OCI-LY7 (cell line): ENCODE measurements at regions not wholly inside any gene's neighbourhood (a gene's known extent, or its start where the extent isn't known, plus 50 kb on each side); places are given as distances from the start of the nearest gene placed in this dataset.

Experiments used
- EZH2phosphoT487 ChIP-seq: fragments of 200-600 bp; sonication (generic); IDR thresholded peaks from 2 replicates; pipeline ENCODE4 v1.6.1; 2018; ENCODE audit warnings: low read depth, borderline replicate concordance, mild to moderate bottlenecking, mixed run types, antibody characterized with exemption, low read length, moderate library complexity, mixed read lengths
- TF ChIP-seq, protein P1 (sequence below): fragments of 200-600 bp; sonication (generic); conservative IDR thresholded peaks from 2 replicates; pipeline ENCODE4 v1.5.1; 2014; ENCODE audit warnings: mild to moderate bottlenecking, antibody characterized with exemption, low read length, moderate library complexity, mixed read lengths

DNA sequence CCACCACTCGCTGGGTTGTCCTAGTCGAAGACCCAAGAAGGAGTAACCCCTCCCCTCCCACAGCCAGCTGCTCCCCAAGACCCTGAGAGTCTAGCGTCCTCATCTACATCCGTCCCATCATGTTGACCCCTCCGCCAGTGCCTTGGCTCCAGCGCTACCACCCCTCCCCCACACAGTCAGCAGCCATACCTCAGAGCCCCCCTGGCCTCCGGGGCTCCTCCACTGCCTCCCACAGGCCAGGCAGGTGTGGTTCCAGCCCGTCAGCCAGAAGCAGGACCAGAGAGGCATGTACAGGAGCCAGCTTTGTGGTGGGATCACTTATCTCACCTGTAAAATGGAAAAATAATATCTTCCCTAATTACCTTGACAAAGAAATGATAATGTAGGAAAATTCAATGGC is 51.5 kb upstream of the PHF21B start:
- TF ChIP-seq, protein P1, sequence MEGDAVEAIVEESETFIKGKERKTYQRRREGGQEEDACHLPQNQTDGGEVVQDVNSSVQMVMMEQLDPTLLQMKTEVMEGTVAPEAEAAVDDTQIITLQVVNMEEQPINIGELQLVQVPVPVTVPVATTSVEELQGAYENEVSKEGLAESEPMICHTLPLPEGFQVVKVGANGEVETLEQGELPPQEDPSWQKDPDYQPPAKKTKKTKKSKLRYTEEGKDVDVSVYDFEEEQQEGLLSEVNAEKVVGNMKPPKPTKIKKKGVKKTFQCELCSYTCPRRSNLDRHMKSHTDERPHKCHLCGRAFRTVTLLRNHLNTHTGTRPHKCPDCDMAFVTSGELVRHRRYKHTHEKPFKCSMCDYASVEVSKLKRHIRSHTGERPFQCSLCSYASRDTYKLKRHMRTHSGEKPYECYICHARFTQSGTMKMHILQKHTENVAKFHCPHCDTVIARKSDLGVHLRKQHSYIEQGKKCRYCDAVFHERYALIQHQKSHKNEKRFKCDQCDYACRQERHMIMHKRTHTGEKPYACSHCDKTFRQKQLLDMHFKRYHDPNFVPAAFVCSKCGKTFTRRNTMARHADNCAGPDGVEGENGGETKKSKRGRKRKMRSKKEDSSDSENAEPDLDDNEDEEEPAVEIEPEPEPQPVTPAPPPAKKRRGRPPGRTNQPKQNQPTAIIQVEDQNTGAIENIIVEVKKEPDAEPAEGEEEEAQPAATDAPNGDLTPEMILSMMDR: no peak
- no peak for TF ChIP-seq EZH2phosphoT487
